ENCODE measurements at regions not wholly inside any gene's neighbourhood (a gene's known extent, or its start where the extent isn't known, plus 50 kb on each side); places are given as distances from the start of the nearest gene placed in this dataset.
"Not testable (repeated sequence)": the region's sequence is repeated elsewhere in the genome, so short reads cannot be mapped to it uniquely, and the experiment has no call there.

GRCh38 chr9:94387338-94388010 lies 59.0 kb upstream of the NUTM2F start:
- not testable (repeated sequence) for DNase-seq (ENCODE audit: low read depth in 2 of 2)

GRCh38 chr9:94388011-94388406 lies 59.6 kb upstream of the NUTM2F start:
- DNase-seq (ENCODE audit: low read depth in 2 of 2), result not testable (repeated sequence)

- DNase-seq (ENCODE audit: low read depth in 2 of 2), result not testable (repeated sequence)
Measured at GRCh38 chr9:94390425-94391098, 62.1 kb upstream of the NUTM2F start.

GRCh38 chr9:94392971-94393624 lies 64.7 kb upstream of the NUTM2F start:
- DNase-seq (ENCODE audit: low read depth in 2 of 2), result not testable (repeated sequence)

GRCh38 chr9:94397766-94398379 lies 69.4 kb upstream of the NUTM2F start:
- DNase-seq (ENCODE audit: low read depth in 2 of 2), result not testable (repeated sequence)

- peak; percentile 13 to 58 for DNase-seq (ENCODE audit: low read depth in 2 of 2)
Measured at GRCh38 chr9:94400461-94400860, 72.0 kb upstream of the NUTM2F start.

GRCh38 chr9:94402795-94403194 lies 74.4 kb upstream of the NUTM2F start:
- DNase-seq (ENCODE audit: low read depth in 2 of 2), result not testable (repeated sequence)

GRCh38 chr9:94403571-94403970 lies 75.1 kb upstream of the NUTM2F start:
- peak in 1 of 2 donors; percentile 34 for DNase-seq (ENCODE audit: low read depth in 2 of 2)

GRCh38 chr9:94413665-94414064 lies 85.2 kb upstream of the NUTM2F start:
- DNase-seq (ENCODE audit: low read depth in 2 of 2), result not testable (repeated sequence)

GRCh38 chr9:94415111-94415510 lies 86.7 kb upstream of the NUTM2F start:
- DNase-seq (ENCODE audit: low read depth in 2 of 2), result not testable (repeated sequence)

GRCh38 chr9:94420098-94420497 lies 91.7 kb upstream of the NUTM2F start:
- not testable (repeated sequence) for DNase-seq (ENCODE audit: low read depth in 2 of 2)

GRCh38 chr9:94421951-94422350 lies 93.5 kb upstream of the NUTM2F start:
- DNase-seq (ENCODE audit: low read depth in 2 of 2), result not testable (repeated sequence)

GRCh38 chr9:94425312-94425711 lies 96.9 kb upstream of the NUTM2F start:
- peak in 1 of 2 donors; percentile 7 for DNase-seq (ENCODE audit: low read depth in 2 of 2)

GRCh38 chr9:94437128-94437527 lies 108.7 kb upstream of the NUTM2F start:
- not testable (repeated sequence) for DNase-seq (ENCODE audit: low read depth in 2 of 2)

- DNase-seq (ENCODE audit: low read depth in 2 of 2), result not testable (repeated sequence)
Measured at GRCh38 chr9:94438336-94438735, 109.9 kb upstream of the NUTM2F start.

GRCh38 chr9:94441146-94441545 lies 112.7 kb upstream of the NUTM2F start:
- not testable (repeated sequence) for DNase-seq (ENCODE audit: low read depth in 2 of 2)

GRCh38 chr9:94441796-94442195 lies 113.1 kb upstream of the PCAT7 start:
- no peak for DNase-seq (ENCODE audit: low read depth in 2 of 2)

GRCh38 chr9:94443032-94443722 lies 111.7 kb upstream of the PCAT7 start:
- no peak for DNase-seq (ENCODE audit: low read depth in 2 of 2)

GRCh38 chr9:94445863-94446262 lies 109.0 kb upstream of the PCAT7 start:
- peak in 1 of 2 donors; percentile 32 for DNase-seq (ENCODE audit: low read depth in 2 of 2)

GRCh38 chr9:94449486-94449885 lies 105.4 kb upstream of the PCAT7 start:
- DNase-seq (ENCODE audit: low read depth in 2 of 2), result no peak

- no peak for DNase-seq (ENCODE audit: low read depth in 2 of 2)
Measured at GRCh38 chr9:94464790-94465189, 90.1 kb upstream of the PCAT7 start.
